Endometrium (tissue), 2 donors: ENCODE measurements at regions not wholly inside any gene's neighbourhood (a gene's known extent, or its start where the extent isn't known, plus 50 kb on each side); places are given as distances from the start of the nearest gene placed in this dataset.

ENCODE experiments used
- FAIRE-seq: peaks from 2 replicates; lab custom pipeline; 2012; peaks lifted over from hg19 to GRCh38; lab: Jason Lieb, UNC
- donor health status: control.
- donor health status: control.

DNA sequence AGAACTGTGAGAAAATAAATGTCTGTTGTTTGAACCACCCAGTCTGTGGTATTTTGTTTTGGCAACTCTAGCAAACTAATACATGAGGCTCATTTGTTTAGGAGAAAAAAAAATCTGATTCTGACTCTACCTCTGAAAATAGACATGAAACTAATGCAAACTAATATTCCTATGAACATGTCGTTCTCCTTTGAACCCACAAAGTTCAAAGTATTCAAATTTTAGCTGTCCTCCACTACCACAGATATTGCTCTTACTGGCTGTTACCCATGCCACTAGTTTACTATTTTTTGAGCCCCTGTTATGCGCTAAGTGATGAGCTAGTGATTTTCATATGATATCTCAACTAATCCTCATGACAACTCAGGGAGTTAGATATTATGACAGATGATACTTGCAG, 58.8 kb upstream of the ZNF804B start:
- no peak for FAIRE-seq

DNA sequence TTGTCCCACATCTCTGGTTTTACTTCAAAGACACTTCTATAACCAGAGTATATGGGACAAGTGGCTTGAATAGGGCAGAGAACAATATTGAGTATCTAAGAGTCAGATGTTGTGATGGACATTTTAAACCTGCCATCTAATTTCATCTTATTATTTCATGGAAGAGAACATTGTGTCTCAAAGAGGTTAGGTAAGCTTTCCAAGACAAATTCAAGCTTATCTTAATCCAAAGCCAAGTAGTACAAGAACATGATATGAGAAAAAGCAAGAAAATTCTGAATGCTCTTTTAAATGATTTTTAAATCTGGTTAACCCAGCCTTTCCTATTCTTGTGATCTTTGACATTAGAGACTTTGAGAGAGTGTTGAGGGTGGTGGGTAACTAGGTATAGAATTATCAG, 65.3 kb upstream of the ZNF804B start:
- no peak for FAIRE-seq

DNA sequence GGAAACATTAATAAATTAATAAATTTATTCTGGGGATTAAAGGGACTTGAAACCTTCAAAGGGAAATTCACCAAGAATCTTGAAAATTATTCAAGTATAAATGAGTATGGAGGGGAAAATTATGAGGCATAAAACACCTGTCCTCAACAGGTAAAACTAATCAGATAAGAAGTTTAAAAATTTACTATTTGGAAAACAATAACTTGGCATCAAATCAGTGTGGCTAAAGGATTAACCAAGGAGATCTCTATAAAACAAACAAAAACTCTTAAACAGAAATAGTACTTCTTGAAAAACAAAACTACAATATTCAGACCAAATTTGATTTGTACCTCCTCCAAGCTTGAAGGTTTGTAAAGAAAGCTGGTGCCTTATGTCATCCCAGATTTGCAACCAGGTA, 66.4 kb upstream of the ZNF804B start:
- FAIRE-seq: no peak

GRCh38 chr7:88692493-88692892, 67.0 kb upstream of the ZNF804B start:
- no peak for FAIRE-seq

DNA sequence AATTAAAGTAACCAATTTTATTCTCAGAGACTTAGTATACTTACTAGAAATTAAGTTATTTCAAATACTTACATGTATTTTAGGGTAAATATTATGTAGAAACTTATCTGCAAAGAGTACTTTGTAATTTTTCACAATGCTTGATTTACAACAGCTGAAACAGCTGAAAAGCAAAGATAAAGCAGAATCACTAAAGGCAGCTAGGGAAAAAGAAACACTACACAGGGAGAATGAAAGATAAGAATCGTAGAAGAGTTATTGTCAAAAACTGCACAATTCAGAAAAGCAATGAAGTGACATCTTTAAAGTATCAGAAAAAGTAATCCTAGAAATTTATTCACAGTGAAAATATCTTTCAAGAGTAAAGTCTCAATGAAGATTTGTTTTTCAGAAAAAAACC, 69.7 kb upstream of the ZNF804B start:
- FAIRE-seq: no peak

GRCh38 chr7:88688222-88688621, 71.3 kb upstream of the ZNF804B start:
- no peak for FAIRE-seq

DNA sequence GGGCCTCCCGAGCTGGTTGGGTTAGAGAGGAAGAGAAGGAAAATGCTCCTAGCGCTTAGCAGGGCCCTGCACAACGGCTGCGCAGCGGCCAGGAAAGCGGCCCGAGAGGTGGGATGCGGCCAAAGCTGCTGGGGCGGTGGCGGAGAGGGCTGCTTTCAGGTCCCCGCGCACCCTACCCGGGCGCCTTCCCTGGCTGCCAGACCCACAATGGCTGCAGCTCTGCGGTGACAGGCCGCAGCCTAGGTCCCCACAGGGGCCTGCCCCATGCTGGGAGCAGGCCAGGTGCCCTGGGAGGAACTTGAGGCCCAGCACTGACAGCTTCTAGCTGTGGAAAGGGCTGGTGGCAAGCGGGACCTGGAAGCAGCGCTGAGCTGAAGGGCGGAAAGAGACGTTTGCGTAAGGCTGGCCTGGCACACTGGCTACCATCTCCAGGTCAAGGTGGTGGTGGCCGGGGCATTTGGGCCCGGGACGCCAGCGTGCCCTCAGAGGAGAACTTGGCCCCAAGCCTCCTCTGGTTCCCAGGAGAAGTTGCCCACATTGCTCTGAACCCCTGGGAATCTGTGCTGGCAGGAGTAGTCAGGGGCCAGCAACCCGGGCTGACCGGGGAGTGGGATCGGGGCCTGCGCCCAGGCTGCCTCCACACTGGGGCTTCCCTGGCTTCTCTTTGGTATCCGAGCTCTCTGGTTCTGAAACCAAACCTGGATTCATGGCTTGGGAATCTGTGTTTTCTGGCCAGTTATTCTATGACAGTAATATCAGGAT, 72.9 kb upstream of the ZNF804B start:
- FAIRE-seq: no peak

DNA sequence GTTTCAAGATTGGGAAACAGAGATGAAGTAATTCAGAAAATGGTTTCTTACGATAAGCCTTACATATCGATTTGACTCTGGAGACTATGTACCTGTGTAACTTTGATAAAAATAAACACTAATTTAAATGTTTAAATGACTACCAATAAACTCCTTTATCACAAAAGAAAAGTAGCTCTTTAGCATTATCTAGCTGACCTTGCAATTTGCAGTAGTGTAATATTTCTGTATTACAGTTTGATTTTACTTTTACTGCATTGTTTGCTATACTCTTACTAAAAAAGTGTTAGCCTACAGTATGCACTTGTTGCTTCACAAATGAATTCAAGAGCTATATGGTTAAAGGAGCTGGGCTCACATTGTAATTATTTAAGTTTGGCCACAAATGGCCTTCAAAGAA, 77.8 kb upstream of the ZNF804B start:
- no peak for FAIRE-seq

- FAIRE-seq: no peak
Measured at GRCh38 chr7:88670536-88670935, 89.0 kb upstream of the ZNF804B start.

DNA sequence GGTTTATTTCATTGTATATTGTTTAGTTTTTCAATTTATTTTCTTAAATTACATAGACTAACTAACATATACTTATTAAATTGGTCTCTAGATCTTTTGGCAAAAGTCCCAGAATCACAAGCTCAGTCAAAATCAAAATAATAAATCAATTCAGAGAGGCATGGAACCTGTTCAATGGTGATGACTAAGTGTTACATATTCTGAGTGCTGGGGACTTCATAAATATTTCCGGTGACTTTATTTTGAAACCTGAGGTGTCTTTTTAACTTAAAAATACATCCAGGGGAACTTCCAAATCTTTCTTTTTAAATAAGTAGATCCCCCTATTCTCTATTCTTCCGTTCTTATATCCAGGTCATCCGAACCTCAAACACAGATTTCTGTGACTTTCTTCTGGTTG, 89.6 kb upstream of the ZNF804B start:
- no peak for FAIRE-seq

DNA sequence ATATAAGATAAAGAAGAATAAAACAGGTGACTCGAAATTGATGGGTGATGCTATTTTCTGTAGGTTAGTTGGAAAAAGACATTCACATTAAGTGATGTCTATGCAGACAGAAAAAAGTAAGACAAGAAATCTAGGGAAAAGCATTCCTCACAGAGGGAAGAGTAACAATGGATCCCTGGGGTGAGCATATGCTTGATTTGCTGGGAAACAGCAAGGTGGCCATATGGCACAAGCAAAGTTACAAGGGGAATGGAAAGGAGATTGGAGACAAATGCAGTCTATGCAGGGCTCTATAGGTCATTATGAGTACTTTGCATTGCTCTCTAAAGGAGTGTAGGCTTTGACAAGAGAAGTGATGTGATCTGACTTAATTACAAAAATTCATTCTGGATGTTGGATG, 90.9 kb upstream of the ZNF804B start:
- no peak for FAIRE-seq

- FAIRE-seq: no peak
Measured at GRCh38 chr7:88666626-88667025, 92.9 kb upstream of the ZNF804B start.

- FAIRE-seq: no peak
Measured at GRCh38 chr7:88665892-88666514, 93.5 kb upstream of the ZNF804B start.

DNA sequence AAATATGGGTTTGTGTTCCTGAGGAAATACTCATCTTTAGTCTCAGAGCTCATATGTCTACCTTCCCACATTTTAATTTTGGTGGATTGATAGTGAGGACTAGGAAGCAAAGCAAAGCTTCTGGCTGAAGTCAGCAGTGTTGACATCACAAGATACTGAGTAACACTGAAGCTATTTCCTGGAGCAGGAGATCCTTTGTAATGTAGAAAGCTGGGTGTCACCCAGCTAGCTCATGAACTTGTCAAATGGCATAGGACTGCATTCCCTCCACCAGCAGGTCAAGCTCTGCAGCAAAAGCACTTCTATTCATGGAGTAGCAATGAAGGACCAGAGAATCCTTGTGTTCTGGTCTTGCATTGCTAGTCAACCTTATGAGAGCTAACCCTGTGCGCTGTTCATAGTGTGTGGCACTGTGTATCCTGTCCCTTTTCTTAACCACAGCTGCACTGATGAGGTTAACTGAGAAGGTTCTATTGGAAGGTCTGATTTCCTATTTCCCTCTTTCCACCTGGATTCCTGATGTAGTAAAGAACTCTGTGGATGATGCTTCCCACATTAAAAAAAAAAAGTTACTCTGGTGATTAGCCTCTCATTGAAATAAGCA, 94.8 kb upstream of the ZNF804B start:
- no peak for FAIRE-seq

DNA sequence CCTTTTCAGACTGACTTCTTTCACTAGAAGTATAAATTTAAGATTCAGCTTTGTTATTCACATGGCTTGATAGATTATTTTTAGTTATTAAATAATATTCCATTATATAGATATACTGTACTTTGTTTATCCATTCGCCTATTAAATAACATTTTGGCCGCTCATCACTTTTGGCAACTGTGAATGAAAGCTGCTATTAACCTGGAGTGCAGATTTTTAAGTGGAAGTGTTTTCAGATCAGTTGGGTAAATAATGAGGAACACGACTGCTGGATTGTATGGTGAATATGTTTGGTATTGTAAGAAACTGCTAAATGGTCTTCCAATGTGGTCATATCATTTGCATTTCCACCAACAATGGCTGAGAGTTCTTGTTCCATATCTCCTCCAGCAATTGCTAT, 97.6 kb upstream of the ZNF804B start:
- FAIRE-seq: no peak

- no peak for FAIRE-seq
Measured at GRCh38 chr7:88647825-88648224, 111.7 kb upstream of the ZNF804B start.

GRCh38 chr7:88638583-88638982, 120.9 kb upstream of the ZNF804B start:
- no peak for FAIRE-seq

- peak; percentile 70 for FAIRE-seq
Measured at GRCh38 chr7:88637795-88638194, 121.7 kb upstream of the ZNF804B start.

DNA sequence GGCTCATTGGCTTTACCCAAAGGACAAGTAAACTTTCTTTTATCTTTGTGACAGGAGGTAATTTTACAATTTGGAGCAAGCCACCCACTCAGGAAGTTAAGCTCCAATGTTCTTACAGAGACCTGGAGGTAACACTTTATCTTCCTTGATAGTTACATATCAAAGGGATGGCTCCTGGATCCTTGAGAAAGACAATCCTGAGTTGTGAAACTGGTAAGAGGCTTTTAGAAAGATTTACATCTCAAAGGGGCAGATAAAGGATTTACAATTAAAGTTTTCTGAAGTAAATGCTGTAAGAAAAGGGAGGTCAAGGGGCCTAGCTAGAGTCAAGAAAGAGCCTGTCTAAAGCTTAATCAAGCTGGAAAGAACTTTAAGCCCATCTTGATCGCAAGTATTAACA, 124.4 kb upstream of the ZNF804B start:
- no peak for FAIRE-seq

DNA sequence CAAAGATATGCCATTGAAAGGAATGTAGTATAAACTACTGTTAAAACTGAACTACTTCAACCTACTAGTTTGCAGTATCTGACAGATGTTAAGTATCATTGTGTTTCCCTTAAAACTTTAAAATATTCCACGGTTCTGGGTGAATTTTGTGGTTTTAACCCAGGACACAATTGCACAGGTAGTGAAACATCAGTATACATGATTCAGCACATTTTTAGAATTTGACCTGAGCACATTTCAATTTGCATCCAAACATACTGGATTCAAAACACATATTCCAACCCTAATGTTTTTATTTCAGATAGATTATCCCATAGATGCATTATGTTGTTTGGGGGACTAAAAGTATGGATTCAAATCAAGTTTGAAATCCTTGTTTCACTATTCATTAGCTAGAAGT, 129.9 kb upstream of the ZNF804B start:
- FAIRE-seq: no peak

DNA sequence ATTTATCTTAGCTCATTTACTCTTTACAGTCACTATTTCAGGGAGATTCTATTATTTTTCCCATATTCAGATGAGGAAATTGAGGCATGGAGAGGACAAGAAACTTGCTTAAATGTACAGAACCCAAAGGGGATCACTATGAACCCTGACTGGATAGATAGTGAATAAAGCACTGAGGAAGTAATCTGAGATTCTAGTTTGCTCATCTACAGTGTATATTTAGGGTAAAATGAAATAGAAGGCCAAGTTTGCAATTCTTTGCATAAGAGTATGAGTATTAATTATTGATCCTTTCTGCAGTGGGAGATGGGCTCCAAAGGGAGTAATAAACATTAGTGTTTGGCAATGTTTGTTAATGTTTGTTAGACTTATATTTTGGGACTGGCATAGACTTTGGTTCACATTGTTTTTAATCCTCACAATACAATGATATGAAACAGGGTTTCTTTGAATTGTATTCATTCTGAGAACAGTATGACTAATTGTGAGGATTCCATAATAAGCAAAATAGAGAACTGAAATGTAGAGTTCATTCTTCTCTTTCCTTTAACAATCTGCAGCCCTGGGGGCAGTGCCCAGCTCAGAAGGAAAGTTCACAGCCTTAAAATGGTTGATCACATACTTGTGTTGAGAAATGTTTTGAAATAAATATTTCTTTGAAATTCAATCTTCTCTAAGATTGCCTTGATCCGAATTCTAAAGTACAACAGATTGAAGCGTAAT, 131.0 kb upstream of the ZNF804B start:
- FAIRE-seq: no peak

- FAIRE-seq: no peak
Measured at GRCh38 chr7:88617185-88617584, 142.3 kb upstream of the ZNF804B start.

- no peak for FAIRE-seq
Measured at GRCh38 chr7:88615336-88615735, 144.2 kb upstream of the ZNF804B start.
